ENCODE measurements at regions not wholly inside any gene's neighbourhood (a gene's known extent, or its start where the extent isn't known, plus 50 kb on each side); places are given as distances from the start of the nearest gene placed in this dataset.

GRCh38 chr5:120124031-120124430, 340.1 kb upstream of the PRR16 start:
- TF ChIP-seq CTCF (IDR thresholded peaks at IDR 0.05) = no peak
- no peak for TF ChIP-seq POLR2AphosphoS5 (IDR thresholded peaks at IDR 0.05)
